ENCODE measurements at regions not wholly inside any gene's neighbourhood (a gene's known extent, or its start where the extent isn't known, plus 50 kb on each side); places are given as distances from the start of the nearest gene placed in this dataset.
"Not testable (repeated sequence)": the region's sequence is repeated elsewhere in the genome, so short reads cannot be mapped to it uniquely, and the experiment has no call there.

DNA sequence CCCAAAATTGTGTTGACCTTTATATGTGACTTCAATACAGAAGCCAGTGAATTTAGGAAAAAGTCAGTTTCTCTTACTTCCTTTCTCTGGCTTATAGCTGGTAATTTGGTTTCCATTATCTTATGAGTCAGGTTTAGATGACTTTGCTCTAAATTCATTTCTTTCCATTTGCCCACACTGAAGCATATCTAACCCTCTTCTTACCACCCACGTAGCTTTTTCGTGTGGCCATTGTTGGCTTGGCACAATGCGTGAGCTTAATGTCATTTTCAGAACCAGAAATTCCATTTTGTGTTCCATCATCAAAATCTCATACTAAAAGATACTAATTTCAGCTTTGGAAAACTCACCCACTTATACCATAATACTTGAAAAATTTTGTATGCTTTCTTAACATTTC lies 271.2 kb downstream of the INHBA start:
- DNase-seq (ENCODE audit: low read depth) = peak; percentile 63

DNA sequence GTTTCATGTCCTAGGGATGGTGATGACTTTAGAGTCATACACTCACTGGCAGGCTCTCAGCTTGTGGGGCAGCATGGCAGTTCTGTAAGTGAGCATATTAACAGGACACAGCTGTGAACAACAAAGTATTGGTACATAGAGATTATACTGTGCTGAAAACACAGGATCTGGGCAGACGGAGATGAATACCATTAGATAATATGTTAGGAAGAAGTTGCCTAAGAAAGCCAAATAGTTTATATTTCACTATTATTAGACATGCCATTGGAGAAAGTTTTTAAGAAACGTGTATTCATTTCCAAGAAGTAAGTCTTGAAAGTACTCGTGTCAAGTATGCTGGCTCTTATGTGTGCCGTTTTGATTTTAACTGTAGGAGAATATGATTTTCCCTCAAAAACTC lies 274.5 kb downstream of the INHBA start:
- DNase-seq (ENCODE audit: low read depth) = no peak

DNA sequence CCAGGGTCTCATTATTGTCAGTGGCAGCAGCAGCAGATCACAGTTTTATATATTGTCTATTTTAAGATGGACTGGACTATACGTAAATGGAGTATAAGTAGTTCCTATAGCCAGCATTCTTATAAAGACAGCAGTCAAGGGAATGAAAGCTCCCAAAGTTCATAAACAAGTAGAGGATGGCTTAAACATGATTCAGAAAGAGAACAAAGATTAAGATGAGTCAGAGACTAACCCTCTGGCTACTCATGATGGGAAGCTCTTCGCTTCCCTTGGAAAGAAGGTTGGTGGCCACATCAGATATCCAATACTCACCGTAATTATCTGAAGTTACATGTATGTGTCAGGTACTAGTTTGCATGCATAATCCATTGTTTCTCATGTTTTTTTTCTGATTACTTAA lies 277.0 kb downstream of the INHBA start:
- peak; percentile 90 for DNase-seq (ENCODE audit: low read depth)

DNA sequence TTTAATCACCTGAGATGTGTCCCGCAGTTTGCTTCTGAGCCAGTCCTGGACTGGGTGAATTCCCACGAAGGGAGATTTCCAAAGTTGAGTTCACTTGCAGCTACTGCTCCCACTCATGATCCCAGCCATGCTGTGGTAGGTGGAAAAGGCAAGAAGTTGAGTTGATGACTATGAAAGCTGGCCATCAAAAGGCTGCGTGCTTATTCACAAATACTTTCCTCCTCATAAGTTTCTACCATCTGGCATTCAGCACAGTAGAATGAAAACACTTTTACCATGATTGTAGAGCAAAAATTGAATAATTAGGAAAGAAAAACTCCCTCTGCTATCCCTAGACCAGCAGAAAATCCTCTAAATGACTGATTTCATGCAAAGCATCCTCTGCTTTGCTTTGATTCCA lies 281.8 kb downstream of the INHBA start:
- DNase-seq (ENCODE audit: low read depth) = no peak

DNA sequence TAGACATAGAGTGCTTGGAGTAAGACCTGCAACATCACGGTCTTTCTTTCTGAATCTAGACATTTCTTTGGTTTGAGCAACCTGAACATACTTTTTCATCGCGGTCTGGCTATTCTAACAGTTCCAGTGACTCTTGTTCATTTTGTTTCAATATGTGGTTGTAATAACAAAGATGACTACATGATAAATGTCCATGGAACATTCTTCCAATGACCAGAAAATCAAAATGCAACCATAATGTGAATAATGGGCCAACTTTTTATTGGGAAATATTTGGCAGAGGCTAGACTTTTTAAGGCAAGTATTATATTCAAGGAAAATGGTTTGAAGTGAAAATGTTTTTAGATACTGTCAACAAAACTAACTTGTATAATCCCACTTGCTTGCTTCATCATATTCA lies 282.5 kb downstream of the INHBA start:
- no peak for DNase-seq (ENCODE audit: low read depth)

DNA sequence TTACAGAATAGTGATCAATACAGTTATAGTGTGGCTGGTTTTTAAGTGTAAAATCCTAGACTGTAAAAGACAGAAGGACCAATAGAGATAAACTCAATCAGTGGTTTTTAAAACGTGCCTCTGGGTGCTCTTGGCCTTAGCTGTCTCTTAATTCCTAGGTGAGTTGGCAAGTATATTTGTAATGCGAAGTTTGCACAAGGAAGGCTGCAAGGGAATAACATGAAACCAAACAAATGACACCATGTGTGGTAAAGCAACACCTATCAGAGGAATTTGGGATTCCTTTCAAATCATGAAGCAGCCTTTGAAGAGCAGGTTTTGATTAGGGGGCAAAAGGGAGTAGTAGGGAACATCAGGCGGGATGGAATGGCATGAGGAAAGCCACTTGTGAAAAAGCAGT lies 284.6 kb downstream of the INHBA start:
- DNase-seq (ENCODE audit: low read depth) = no peak

DNA sequence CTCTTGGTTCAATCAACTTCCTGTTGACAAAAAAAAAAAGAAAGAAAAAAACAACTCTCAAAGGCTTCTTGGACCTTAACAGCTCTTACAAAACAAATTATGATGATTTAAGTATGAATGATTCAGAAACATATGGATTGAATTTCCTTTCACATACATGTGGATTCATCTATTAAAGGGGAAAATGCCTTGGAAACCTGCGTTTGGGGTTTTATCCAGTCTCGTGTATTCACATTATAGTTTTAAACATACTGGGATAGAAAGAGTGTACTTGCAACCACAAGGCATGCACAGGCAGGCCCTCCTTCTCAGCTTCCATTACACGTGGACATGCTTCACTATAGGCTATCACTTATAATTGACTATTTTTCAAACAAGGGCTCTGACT lies 286.7 kb downstream of the INHBA start:
- DNase-seq (ENCODE audit: low read depth) = no peak

DNA sequence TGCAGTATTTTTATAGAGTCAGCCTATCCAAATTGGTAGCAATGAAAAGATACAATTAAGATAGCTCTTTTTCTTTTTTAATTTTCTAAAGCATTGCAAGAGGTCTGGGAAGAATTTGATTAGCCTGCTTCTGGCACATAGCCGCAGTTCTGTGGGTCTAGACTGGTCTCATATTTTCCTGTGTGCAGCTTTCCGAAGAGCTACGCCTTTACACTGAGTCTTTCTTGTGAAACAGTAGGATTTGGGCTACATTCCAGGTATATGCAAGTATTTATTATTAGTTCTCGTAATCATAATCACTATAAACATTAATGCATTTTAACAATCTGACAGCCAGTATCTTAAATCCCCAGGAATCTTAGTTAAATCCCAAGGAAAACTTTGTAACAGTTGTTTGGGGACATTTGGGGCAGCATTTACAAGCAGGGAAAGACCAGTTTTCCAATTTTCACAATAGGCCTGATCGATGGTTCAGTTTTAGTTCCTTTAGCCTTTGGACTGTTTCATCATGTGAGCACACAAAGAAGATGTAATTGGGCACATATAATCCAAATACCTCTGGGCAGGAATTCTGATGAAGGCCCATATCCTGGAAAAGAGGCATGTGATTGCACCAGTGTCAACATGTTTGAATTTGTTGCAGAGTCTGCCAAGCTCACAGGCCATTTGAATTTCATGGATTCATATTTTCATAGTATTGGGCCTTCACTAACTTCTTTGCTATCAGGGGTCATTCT lies 287.3 kb downstream of the INHBA start:
- no peak for DNase-seq (ENCODE audit: low read depth)

DNA sequence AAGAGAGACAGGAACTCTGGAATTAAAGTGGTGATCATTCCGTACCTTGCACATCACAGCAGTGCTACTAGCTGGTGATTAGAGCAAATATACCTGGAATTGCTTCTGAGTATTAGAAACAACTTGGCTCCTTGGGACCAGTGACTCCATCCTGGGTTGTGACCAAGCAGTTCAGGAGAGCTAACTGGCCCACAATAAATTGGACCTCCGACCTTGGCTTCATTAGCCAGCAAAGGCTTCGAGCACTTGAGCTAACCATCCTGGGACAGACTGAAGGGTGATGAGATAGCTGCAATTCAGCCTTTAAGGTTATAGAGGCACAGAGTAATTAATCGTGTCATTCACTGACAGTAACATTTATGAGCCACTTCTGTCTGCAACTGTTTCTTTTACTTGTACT lies 287.8 kb downstream of the INHBA start:
- no peak for DNase-seq (ENCODE audit: low read depth)

DNA sequence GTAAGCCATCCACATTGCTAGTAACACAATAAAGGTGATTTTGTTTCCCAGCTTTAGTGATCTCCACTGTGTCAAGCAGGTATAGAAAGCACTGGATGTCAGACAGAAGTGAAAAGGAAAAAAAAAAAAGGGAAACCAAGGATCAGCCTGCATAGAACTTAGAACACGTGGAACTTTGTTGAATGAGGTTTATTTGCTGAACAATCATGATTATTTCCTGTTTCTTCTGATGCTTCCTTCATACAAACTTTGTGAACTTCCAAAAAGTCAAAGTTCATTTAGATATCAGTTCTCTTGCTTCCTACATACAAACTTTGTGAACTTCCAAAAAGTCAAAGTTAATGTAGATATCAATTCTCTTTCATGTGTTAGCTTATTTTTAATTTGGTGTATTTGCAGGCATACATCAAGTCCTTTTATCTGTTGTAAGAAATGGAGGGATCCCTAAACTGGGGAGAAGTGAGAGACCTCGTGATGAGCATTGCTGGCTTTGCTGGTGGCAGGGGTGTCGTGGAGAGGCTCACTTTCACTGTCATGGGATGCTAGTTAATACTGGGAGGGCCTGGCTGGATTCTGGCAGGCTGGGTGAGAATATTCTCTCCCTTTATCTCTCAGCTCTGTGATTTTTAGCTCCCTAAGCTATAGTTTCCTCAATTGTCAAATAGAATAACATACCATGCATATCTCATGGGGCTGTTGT lies 298.4 kb downstream of the INHBA start:
- no peak for DNase-seq (ENCODE audit: low read depth)

DNA sequence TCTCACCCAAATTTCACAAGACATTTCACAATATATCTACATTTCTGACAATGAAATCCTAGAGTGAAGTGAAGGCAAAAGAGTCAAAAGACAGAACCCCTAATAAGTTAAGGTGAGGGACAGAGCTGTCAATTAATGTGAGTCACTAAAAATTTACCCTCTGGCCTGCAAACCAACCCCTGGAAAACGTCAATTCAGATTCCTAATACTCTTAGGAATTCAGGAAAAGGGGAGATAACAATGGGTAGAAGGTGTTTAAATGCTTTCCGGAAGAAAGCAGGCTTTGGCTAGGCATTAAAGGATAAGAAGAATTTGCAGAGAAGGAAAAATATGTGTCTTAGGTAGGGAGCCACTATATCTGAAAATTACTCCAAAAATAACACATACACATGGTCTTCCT lies 299.6 kb downstream of the INHBA start:
- peak; percentile 57 for DNase-seq (ENCODE audit: low read depth)

DNA sequence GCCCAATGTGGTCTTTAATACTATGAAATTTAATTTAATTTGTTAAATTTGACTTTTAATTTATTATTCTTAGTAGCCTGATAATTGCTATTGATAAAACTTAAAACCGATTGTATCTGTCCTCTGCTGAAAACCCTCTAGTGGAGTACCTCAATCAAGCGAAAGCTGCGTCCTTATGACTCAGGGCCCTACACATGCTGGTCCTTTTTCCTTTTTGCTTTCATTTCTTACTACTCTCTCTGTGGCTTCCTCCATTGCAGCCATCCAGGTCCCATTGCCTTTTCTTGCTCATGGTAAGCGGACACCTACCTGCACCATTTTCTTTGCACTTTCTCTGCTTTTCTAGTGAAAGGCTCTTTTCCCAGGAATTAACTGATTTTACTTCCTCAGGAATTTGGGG lies 301.1 kb downstream of the INHBA start:
- DNase-seq (ENCODE audit: low read depth) = peak; percentile 72

DNA sequence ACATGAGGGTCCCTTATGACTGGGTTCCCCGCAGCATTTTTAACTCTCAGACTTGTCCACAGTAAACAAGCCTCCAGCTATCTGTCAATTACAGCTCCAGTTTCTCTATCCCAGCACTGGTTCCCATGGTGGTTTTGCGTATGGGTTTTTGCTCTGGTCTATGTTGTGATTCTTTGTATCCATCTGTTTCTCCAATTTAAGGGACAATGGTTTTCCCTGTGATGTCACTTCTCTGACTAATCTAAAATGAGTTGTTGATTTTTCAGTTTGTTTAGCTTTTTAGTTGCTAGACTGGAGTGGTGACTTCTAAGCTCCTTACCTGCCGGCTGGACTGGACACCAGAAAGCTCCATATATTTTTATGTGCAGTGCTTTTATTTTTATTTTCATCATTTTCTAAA lies 303.7 kb downstream of the INHBA start:
- peak; percentile 44 for DNase-seq (ENCODE audit: low read depth)

DNA sequence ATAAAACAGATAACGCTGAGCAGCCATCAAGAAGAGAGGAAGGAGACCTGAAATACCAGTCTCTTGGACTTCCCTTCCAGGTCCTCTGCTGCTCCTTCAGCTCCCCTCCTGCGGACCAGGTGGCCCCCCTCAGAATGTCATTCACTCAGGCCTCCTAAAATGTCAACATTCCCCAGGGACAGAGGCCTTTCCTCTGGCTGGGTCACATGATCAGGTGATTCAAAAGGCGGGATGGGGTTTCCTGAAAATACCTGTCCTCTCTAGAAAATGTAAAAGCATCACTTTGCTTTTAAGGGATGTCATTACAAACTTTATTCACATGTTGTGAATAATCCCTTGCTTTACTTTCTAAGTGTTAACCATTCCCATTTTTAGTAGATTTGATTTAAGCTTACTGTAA lies 311.1 kb downstream of the INHBA start:
- DNase-seq (ENCODE audit: low read depth) = no peak

DNA sequence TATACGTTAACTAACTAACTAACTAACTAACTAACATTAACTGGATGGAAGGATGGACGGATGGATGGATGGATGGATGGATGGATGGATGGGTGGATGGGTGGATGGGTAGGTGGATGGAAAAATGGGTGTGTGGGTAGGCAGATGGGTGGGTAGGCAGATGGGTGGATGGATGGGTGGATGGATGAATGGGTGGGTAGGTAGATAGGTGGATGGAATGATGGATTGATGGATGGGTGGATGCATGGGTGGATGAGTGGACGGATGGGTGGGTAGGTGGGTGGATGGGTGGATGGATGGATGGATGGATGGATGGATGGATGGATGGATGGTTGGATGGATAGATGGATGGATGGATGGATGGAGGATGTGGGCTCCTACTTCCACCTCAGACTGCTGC lies 314.0 kb downstream of the INHBA start:
- DNase-seq (ENCODE audit: low read depth) = not testable (repeated sequence)

DNA sequence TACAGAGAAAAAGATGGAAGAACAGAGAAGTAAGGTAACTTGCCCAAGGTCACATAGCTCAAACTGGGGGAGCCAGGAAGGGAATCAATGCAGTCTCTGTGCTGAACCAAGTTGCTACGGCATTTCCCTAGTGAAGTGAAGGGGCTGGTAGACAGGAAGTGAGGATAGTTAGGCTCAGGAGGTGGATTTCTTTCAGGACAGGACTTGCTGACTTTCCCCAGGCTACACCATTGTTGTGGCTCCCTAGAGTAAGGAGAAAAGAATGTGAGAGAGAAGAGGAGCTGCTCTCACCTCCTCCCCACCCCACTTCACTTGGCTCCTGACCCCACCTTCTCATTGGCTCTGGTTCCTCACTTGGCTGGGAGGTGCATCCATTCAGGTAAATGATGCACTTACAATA lies 316.9 kb downstream of the INHBA start:
- DNase-seq (ENCODE audit: low read depth) = peak; percentile 64

DNA sequence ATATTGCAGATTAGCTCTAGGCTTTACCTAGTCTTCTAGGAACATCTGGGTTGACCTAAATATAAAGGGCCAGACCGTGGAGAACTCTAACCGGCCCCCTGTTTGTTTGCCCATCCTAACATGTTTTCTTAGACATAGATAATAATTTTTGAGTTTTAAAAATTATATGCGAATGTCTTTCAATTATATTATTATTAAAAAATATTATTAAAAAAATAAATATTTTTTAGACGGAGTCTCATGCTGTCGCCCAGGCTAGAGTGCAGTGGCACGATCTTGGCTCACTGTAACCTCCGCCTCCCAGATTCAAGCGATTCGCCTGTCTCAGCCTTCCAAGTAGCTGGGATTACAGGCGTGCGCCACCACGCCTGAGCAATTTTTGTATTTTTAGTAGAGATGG lies 318.5 kb downstream of the INHBA start:
- DNase-seq (ENCODE audit: low read depth) = no peak

DNA sequence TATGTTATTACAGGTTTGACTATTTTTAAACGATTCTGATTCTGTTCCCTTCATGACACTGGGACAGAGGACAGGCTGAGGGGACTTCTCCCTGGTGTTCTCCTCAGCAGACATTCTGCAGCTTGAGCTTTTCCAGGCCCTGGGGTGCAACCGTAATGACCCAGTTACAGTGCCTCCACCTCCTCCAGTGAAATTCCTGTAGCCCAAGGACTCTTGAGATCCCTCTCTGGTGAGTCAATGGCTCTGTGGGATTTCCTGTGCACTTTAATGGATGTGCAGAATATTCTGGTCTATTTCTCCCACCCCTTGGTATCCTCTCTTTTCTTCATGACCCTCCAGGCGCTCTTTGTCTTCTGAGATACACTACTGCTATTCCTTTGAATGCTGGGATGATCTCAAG lies 319.3 kb downstream of the INHBA start:
- DNase-seq (ENCODE audit: low read depth) = peak; percentile 75

DNA sequence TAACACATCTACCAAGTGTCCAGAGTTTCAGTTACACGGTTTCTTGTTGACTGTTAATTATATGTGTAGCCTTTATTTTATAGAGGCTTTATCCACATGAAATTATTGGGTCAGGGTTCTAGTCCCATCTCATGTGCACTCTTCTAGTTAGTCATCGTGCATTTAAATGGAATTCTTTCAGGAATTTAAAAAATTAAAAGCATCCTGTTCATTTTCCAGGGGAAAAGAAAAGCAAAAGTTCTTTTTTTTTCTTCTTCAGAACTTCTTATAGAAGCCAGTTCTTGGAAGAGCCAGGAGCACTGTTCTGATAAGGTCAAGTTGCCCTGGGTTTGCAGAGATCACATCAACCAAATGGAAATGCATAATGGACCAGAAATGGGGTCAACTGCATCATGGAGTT lies 324.7 kb downstream of the INHBA start:
- DNase-seq (ENCODE audit: low read depth) = no peak

DNA sequence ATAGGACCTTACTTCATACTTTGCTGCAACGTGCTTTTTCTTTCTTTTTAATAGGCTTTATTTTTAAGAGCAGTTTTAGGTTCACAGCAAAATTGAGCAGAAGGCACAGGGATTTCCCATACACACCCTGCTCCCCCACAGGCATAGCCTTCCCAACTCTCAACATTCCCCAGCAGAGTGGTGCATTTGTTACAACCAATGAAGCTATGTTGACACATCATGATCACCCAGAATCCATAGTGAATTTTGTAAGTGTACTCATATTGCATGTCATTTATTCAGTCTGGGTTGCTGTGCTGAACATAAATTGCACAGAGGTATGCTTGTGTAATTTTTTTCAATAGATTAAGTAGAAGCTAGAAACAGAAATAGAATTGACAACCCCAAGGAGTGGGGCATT lies 327.3 kb downstream of the INHBA start:
- DNase-seq (ENCODE audit: low read depth) = no peak

DNA sequence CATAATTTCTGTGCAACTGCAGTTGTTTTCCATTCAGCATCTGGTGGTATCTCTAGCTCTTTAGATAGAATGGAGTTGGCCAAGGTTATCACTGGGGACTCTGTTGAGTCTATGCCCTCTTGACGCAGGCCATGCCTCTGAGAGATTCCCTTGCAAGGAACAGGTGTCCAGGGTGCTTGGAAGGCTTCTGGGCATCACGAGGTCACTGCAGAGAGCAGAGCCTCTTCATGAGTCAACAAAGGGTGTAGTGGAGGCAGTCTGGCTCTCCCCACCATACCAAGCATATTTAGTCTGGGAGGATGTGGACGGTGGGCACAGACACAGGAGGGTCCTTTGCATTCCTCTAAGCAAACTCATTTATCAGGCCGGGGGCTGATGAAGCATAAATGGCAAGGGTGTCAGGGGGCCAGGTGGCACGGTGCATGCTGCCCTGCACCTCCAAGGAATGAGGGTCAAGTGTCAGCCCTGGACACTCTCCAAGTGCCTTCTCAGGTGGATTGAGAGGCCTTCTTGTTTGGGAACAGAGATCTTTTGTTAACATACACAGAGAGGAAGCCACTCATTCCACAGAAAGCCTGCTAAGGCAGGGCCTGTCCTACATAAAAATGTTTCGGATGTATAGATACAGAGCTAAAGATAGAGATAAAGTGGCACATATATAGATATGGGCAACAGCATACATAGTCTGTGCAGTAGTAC lies 328.6 kb downstream of the INHBA start:
- DNase-seq (ENCODE audit: low read depth) = no peak

DNA sequence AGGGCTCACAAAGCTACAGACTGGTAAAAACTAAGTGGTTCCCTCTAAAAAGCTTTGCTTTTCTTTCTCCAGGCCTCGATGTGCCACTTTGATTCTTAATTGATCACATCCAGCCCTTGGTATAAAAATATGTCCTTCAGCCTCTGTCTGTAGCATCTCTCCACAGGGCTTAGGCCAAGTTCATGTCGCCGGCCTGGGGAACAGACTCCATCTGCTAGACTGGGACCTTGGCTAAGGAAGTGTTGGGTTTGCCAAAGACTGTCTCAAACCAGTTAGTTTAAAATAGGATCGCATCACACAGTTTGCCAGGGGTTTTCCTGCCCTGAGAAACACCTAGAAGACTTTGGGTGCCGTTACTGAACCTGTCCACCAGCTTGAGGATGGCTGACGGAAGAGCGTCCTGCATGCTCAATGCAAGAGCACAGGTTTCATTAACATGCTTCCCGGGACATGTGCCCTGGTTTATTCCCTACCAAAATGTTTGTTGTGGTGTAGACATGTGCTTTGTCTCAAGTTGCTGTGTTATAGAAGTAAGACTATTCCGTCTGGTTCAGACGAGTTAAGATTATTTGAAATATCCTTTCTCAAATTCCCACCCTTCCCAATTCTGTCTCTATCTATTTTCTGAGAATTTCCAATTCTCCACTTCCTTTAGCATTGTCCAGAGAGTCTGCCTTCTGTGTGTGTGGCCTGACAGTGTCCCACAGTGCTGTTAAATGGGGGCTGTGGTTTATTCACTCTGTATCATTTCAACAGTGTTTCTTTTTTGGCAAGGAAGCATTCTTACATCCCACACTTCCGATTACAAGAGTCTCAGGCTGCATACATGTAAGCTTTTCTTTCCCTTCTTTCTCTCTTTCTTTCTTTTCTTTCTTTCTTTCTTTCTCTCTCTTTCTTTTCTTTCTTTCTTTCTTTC lies 334.7 kb downstream of the INHBA start:
- peak; percentile 39 for DNase-seq (ENCODE audit: low read depth)
